ENCODE measurements at regions not wholly inside any gene's neighbourhood (a gene's known extent, or its start where the extent isn't known, plus 50 kb on each side); places are given as distances from the start of the nearest gene placed in this dataset.

DNA sequence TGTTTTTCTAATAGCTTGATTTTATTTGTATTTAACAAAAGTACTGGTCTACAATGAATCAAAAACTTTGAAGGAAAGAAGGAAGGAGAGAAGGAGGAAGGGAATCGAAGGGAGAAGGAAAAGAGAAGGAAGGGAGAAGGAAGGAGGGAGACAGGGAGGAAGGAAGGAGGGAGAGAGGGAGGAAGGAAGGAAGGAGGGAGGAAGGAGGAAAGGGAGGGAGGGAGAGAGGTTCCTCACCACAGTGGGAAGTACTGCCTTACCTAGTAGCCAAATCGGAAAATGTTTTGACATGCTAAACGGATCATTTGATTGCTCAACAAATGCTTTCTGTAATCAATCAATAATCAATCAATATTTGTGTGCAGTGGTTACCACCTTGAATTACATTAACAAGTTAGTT lies 225.8 kb upstream of the CELF2 start:
- Histone ChIP-seq H3K4me1 (ENCODE audit: control insufficient read depth, low read length) (no peaks in the 10 kb centered on the region), H3K36me3 (ENCODE audit: control insufficient read depth, low read length) (no peaks in the 10 kb centered on the region), H3K27me3 (ENCODE audit: control insufficient read depth, low read length) (no peaks in the 10 kb centered on the region), H3K79me2 (ENCODE audit: control insufficient read depth, low read length) (no peaks in the 10 kb centered on the region), H3F3A (ENCODE audit: control insufficient read depth, insufficient read depth) (no peaks in the 10 kb centered on the region), H3K27ac (ENCODE audit: low read depth, low read length) (no peak overlapping the region), H3K9me3 (ENCODE audit: control insufficient read depth, insufficient read depth, low read length) (no peaks in the 10 kb centered on the region), H3K9me2 (replicated peaks; ENCODE audit: control insufficient read depth, low read length) (no peaks in the 10 kb centered on the region), H4K20me1 (ENCODE audit: control insufficient read depth, insufficient read depth, low read depth, low read length) (no peaks in the 10 kb centered on the region), H3K4me3 (ENCODE audit: low read length) (no peak overlapping the region), H3K4me2 (ENCODE audit: low read length) (no peak overlapping the region)
- no peak for TF ChIP-seq EZH2phosphoT487 (IDR thresholded peaks at IDR 0.05; ENCODE audit: borderline replicate concordance, low read length)
- TF ChIP-seq, protein P1, sequence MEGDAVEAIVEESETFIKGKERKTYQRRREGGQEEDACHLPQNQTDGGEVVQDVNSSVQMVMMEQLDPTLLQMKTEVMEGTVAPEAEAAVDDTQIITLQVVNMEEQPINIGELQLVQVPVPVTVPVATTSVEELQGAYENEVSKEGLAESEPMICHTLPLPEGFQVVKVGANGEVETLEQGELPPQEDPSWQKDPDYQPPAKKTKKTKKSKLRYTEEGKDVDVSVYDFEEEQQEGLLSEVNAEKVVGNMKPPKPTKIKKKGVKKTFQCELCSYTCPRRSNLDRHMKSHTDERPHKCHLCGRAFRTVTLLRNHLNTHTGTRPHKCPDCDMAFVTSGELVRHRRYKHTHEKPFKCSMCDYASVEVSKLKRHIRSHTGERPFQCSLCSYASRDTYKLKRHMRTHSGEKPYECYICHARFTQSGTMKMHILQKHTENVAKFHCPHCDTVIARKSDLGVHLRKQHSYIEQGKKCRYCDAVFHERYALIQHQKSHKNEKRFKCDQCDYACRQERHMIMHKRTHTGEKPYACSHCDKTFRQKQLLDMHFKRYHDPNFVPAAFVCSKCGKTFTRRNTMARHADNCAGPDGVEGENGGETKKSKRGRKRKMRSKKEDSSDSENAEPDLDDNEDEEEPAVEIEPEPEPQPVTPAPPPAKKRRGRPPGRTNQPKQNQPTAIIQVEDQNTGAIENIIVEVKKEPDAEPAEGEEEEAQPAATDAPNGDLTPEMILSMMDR (IDR thresholded peaks at IDR 0.05; ENCODE audit: low read depth, low read length, poor library complexity, severe bottlenecking), result no peak

DNA sequence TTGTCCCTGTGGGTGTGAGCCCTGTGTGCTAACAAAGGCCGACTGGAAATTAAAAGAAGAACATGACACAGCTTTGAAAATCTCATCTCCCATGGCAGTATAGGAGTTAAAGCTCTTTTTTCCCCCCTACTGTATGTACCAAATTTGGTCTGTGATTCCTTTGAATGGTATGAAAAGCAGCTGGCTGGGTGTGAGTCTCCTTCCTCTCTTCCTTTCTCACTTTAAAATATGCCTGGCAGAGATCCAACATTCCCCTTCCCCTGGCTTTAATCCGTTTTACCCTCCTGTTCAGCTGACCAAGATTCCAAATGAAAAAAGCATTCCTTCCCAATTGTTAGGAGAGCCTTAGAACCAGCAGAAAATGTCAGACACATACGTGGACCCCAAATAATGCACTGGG lies 225.0 kb upstream of the CELF2 start:
- Histone ChIP-seq H4K20me1 (ENCODE audit: control insufficient read depth, insufficient read depth, low read depth, low read length) (no peaks in the 10 kb centered on the region), H3K79me2 (ENCODE audit: control insufficient read depth, low read length) (no peaks in the 10 kb centered on the region), H3K27ac (ENCODE audit: low read depth, low read length) (no peak overlapping the region), H3K4me2 (ENCODE audit: low read length) (no peak overlapping the region), H3K36me3 (ENCODE audit: control insufficient read depth, low read length) (no peaks in the 10 kb centered on the region), H3K4me3 (ENCODE audit: low read length) (no peak overlapping the region), H3K9me3 (ENCODE audit: control insufficient read depth, insufficient read depth, low read length) (no peaks in the 10 kb centered on the region), H3F3A (ENCODE audit: control insufficient read depth, insufficient read depth) (no peaks in the 10 kb centered on the region), H3K4me1 (ENCODE audit: control insufficient read depth, low read length) (no peaks in the 10 kb centered on the region), H3K9me2 (replicated peaks; ENCODE audit: control insufficient read depth, low read length) (no peaks in the 10 kb centered on the region), H3K27me3 (ENCODE audit: control insufficient read depth, low read length) (no peaks in the 10 kb centered on the region)
- TF ChIP-seq, protein P1 (IDR thresholded peaks at IDR 0.05; ENCODE audit: low read depth, low read length, poor library complexity, severe bottlenecking), result no peak
- TF ChIP-seq EZH2phosphoT487 (IDR thresholded peaks at IDR 0.05; ENCODE audit: borderline replicate concordance, low read length), result no peak

DNA sequence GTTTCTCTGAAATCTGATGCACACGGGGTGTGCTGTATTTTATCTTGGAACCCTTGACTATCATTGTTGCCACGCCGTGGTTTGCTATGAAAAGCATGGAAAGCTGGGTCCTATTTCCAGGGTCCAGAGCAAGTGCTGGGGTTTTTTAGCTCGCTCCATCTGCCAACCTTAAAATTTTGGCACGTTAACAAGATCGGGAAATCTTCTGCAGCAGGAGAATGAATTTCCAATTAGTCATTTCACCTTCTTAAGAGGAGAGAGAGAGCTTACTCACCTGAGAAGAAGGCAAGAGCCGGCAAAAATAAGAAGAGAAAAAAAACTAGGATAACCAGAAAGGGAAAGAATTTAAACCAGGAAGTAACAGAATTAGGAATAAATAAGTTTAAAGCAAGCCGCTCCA lies 223.6 kb upstream of the CELF2 start:
- no peak for TF ChIP-seq EZH2phosphoT487 (IDR thresholded peaks at IDR 0.05; ENCODE audit: borderline replicate concordance, low read length)
- TF ChIP-seq, protein P1 (IDR thresholded peaks at IDR 0.05; ENCODE audit: low read depth, low read length, poor library complexity, severe bottlenecking), result no peak
- Histone ChIP-seq H3K9me2 (replicated peaks; ENCODE audit: control insufficient read depth, low read length) (no peaks in the 10 kb centered on the region), H3K4me2 (ENCODE audit: low read length) (no peak overlapping the region), H3K4me1 (ENCODE audit: control insufficient read depth, low read length) (no peaks in the 10 kb centered on the region), H3F3A (ENCODE audit: control insufficient read depth, insufficient read depth) (no peaks in the 10 kb centered on the region), H4K20me1 (ENCODE audit: control insufficient read depth, insufficient read depth, low read depth, low read length) (no peaks in the 10 kb centered on the region), H3K79me2 (ENCODE audit: control insufficient read depth, low read length) (no peaks in the 10 kb centered on the region), H3K9me3 (ENCODE audit: control insufficient read depth, insufficient read depth, low read length) (no peaks in the 10 kb centered on the region), H3K36me3 (ENCODE audit: control insufficient read depth, low read length) (no peaks in the 10 kb centered on the region), H3K4me3 (ENCODE audit: low read length) (no peak overlapping the region), H3K27ac (ENCODE audit: low read depth, low read length) (no peak overlapping the region), H3K27me3 (ENCODE audit: control insufficient read depth, low read length) (no peaks in the 10 kb centered on the region)

GRCh38 chr10:10794791-10795191 lies 222.9 kb upstream of the CELF2 start:
- TF ChIP-seq, protein P1 (IDR thresholded peaks at IDR 0.05; ENCODE audit: low read depth, low read length, poor library complexity, severe bottlenecking), result no peak
- no peak for TF ChIP-seq EZH2phosphoT487 (IDR thresholded peaks at IDR 0.05; ENCODE audit: borderline replicate concordance, low read length)
- Histone ChIP-seq H3K36me3 (ENCODE audit: control insufficient read depth, low read length) (no peaks in the 10 kb centered on the region), H3K27ac (ENCODE audit: low read depth, low read length) (no peak overlapping the region), H4K20me1 (ENCODE audit: control insufficient read depth, insufficient read depth, low read depth, low read length) (no peaks in the 10 kb centered on the region), H3K79me2 (ENCODE audit: control insufficient read depth, low read length) (no peaks in the 10 kb centered on the region), H3K4me2 (ENCODE audit: low read length) (no peak overlapping the region), H3K9me2 (replicated peaks; ENCODE audit: control insufficient read depth, low read length) (no peaks in the 10 kb centered on the region), H3F3A (ENCODE audit: control insufficient read depth, insufficient read depth) (no peaks in the 10 kb centered on the region), H3K9me3 (ENCODE audit: control insufficient read depth, insufficient read depth, low read length) (no peaks in the 10 kb centered on the region), H3K27me3 (ENCODE audit: control insufficient read depth, low read length) (no peaks in the 10 kb centered on the region), H3K4me3 (ENCODE audit: low read length) (no peak overlapping the region), H3K4me1 (ENCODE audit: control insufficient read depth, low read length) (no peaks in the 10 kb centered on the region)

All from DOHH2 (cell line).